HUDEP-2 (cell line): ENCODE measurements at regions not wholly inside any gene's neighbourhood (a gene's known extent, or its start where the extent isn't known, plus 50 kb on each side); places are given as distances from the start of the nearest gene placed in this dataset.

Experiments used
- DNase-seq, 76 experiments: peaks; one replicate each; lab custom pipeline; 2025; ENCODE audit not compliant: unreplicated experiment in 76 of 76; lab: John Stamatoyannopoulos, UW

DNA sequence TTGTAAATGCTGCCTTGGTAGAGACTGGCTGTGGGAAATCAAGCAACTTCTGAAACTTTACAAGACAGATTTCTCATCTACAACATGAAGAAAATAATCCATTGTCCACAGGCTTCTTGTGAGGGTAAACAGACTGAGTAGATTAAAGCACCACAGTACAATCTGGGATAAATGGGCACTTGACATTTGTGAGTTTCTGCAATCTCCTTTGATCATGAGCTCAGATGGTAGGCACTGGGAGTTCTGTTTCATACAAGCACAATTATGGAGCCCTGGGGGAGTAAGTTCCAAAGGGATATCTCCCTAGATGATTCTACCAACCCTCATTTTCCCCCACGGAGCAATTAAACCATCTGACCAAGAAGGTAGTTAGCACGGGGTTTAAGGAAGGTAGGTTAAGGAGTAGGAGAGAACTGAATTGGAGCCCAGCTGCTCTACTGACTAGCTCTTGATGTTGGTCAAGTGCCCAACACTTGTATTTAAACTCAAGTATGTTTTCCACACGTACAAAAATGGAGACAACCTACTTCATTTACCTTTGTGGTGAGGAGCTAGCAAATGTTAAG is 479.5 kb upstream of the TNC start:
- DNase-seq, result no peak

DNA sequence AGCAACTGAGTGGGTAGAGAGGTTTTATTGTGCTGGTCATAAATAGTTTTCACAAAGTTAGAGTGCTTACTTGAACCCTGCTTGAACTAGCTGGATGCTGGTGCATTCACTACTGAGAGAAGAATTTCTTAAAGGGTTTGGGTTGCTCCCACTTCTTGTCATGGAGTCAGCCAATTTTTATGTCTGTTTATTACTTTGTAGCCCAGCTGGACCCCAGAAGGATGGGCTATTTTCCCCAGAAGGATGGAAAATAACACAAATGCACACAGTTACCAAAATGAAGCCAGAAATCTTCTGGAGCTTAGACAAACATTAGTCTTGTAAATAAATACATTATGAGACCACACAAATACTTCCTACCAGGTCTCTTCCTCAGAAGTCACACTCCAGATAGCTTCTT is 480.8 kb upstream of the TNC start:
- DNase-seq, result no peak

DNA sequence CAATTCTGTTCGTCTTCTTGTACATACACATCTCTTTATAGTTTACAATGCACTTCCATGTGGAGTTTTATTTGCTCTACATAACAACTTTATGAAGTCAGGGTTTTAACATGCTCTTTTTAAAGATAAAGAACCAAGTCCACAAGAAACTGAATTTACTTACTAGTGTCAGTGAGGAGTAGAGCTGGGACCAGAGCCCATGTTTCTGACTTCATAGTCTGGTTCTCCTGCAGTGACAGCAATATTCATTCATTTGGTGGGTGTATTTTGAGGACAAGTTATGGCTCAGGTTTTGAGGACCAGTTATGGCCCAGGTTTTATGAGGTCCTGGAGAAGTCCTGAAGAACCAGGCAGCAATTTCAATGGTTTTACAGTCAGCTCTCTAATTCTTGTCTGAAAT is 481.9 kb upstream of the TNC start:
- DNase-seq, result no peak

DNA sequence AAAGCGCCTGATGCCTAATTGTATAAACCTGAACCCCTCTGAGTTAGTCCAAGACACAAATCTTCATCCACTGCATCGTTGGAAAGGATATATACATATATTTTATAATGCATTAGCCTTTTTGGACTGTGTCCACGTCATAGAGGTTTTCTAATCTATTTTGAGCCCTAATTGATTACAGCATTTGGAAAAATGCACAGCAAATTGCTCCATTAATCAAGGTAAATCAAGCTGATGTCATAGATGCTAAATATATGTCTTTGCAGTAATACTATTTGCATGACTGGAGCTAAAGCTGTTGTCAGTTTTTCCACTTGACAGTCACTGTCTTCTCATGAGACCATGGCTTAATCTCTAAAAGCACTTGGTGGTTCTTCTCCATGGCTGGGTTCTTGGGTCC is 483.5 kb upstream of the TNC start:
- no peak for DNase-seq

GRCh38 chr9:115604831-115605483 is 487.0 kb upstream of the TNC start:
- no peak for DNase-seq

- DNase-seq, result no peak
Observed at GRCh38 chr9:115606838-115607237, 488.9 kb upstream of the TNC start.

GRCh38 chr9:115614326-115614999 is 496.5 kb upstream of the TNC start:
- no peak for DNase-seq

DNA sequence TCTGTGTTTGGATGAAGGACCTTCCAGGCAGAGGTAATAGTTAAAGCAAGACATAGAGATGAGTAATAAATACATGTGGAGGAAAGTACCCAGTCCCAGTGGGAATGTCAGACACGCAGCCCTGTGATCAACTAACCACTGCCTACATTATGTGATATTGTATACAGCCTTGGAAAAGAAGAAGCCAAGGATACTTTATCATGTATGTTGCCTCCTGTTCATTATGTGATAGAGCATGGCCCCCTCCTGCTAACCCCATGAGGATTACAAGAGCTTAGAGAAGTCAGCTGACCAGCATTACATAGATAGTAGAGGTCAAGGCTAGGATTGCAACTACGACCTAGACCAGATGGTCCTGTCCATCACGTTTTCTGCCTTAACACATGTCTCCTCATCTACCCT is 497.0 kb upstream of the TNC start:
- no peak for DNase-seq

GRCh38 chr9:115615821-115616665 is 498.1 kb upstream of the TNC start:
- no peak for DNase-seq

GRCh38 chr9:115616666-115617239 is 498.8 kb upstream of the TNC start:
- DNase-seq, result no peak

GRCh38 chr9:115625251-115625650 is 507.3 kb upstream of the TNC start:
- DNase-seq, result no peak

DNA sequence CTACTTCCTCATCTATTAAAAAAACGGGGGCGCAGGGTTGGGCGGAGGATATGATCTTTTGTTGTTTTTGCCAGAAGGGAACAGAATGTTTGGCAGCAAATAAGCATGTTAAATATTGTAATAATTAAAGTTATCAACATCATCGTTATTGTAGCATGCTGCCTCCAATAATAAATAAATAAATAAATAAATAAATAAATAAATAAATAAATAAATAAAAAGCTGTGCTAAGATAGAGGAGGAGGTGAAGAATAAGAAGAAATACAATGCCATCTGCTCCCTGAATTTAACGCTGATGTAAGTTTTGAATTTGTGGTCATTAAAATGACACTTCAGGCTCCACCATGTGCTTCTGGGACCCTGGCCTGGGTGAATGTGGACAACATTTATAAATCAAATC is 508.0 kb upstream of the TNC start:
- no peak for DNase-seq

DNA sequence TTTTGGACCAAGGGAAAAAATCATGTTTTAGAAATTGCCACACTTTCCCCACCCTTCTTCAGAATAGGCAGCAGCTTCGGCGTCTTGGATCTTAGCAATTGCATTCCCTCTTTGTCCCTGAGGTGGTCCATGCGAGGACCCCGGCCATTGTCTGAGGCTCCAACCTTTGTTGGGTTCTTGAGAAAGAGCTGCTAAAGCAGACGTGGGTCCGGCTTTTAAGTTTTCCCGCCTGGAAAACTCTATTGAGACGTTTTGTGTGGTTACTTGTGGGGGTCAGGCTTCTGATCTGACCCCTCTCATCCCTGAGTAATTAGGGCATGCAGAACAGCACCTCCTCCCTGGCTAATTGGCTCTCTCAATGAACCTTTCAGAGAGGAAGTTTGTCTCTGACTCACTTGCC is 509.6 kb upstream of the TNC start:
- no peak for DNase-seq

GRCh38 chr9:115628426-115628825 is 510.5 kb upstream of the TNC start:
- DNase-seq, result no peak

GRCh38 chr9:115629879-115630840 is 512.2 kb upstream of the TNC start:
- DNase-seq, result no peak

- no peak for DNase-seq
Observed at GRCh38 chr9:115632391-115632790, 514.4 kb upstream of the TNC start.

- DNase-seq, result no peak
Observed at GRCh38 chr9:115633104-115633503, 515.1 kb upstream of the TNC start.

GRCh38 chr9:115635680-115636383 is 517.8 kb upstream of the PAPPA start:
- no peak for DNase-seq

DNA sequence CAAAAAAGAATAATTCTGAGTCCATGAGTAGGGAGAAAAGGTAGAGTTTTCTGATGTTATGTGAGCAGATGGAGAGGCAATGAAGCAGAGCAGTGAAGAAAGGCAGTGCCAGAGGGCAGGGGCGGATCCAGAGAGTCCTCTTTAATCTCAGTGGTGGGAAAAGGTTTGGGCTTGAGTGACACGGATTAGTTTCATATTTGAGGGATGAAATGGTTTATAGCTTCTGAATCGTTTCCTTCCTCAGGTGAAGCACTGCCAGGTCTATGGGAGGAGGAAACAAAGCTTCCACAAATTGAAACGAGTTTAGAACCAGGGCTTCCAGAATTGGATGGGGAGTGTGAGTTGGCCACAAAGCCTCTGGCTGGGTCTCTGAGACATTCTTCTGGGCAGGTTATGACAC is 517.0 kb upstream of the PAPPA start:
- no peak for DNase-seq
